HTR-8/SVneo (cell line): ENCODE measurements at regions not wholly inside any gene's neighbourhood (a gene's known extent, or its start where the extent isn't known, plus 50 kb on each side); places are given as distances from the start of the nearest gene placed in this dataset.

Experiments used
- DNase-seq: peaks from one replicate; pipeline ENCODE4 v3.0.0; 2011; ENCODE audit warnings: low spot score, mixed read lengths; ENCODE audit not compliant: insufficient read length
- FAIRE-seq: peaks from 2 replicates; lab custom pipeline; 2011; peaks lifted over from hg19 to GRCh38; lab: Jason Lieb, UNC

DNA sequence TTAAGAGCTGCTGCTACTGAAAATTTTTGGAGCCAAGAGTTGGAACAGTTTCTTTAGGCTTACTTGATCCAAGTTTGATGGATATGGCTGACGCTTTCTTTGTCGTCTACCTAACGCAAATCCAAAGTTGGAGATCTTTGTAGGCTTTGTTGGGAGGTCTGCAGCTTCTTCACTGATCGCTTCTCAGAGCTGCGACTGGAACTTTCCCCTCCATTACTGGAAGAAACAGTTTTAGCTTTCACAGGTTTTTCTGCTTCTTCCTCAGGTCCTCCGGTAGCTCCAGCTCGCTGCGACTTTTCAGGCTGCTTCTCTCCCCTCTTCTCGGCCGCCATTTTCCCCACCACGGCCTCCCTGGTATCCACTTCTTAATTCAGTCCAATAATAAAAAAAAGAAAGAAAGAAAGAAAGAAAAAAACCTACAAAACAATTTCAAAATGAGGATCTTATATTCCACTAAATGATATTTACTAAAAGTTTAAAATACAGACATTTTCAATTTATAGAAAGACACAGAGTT lies 178.1 kb upstream of the HMGA2 start:
- DNase-seq (no peak), FAIRE-seq (no peak)

DNA sequence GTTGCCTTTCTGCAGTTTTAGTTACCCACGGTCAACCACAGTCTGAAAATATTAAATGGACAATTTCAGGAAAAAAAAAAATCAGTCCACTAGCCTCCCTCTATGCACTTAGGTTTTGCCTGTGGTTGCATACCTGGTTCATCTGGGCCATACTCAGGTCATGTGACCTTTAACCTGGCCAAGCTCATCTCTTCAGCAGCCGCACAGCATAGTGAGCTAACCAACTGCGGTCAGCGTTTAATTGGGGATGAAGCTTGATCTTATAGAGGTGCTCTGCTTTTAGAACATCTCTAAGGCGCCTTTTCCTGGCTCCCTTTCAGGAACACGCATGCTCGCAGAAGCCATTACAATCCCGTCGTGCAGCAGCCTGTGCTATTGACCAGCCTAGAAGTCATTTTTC lies 177.2 kb upstream of the HMGA2 start:
- FAIRE-seq = no peak
- no peak for DNase-seq

DNA sequence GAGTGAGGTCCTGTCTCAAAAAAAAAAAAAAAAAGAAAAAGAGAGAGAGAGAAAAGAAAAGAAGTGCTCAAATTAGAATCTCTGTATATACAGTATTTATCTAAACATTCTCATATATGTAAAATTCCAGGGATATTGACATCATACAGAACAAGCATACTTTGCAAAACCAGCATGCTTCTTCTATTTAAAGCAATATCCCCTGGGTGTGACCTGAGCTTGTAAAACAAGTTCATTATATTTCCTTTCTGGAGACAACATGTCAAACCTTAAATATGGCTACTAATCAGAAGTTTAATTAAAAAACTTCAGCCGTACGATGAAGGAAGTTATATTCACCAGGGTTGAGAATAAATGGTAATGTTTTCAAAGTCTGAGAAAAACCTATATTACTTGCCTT lies 175.8 kb upstream of the HMGA2 start:
- DNase-seq (no peak), FAIRE-seq (no peak)

DNA sequence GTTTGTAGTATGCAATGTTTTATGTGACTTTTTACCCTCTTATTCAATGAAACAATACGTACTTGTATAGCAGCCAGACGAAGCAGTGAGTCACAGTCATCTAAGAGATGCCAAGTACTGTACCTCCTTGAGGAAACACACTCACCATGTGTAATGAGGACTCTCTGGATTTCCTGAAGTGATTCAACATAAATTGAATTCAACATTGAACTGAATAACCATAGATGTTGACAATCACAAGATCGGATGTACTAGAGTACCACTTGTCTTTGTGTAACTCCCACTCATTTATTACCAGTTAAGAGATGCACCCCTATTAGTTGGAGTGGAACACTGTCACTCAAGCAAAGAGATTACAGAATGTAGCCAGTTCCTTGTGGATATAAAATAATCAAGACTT lies 175.2 kb upstream of the HMGA2 start:
- peak; percentile 86 for FAIRE-seq
- DNase-seq = peak; percentile 62

DNA sequence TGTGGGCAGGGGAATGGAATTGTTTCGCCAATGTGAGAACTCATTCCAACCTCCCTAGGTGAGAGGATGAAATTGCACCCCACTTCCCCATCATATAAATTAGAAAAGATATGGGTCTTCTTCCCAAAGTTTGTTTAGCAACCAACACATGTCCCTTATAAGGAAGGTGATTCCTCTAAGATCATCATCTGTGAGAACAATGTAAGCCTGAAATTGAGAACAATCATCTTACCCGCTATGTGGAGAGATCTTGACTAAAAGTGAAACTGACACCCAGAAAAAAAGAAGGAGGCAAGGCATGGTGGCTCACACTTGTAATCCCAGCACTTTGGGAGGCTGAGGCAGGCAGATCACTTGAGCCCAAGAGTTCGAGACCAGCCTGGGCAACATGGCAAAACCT lies 173.2 kb upstream of the HMGA2 start:
- DNase-seq (no peak), FAIRE-seq (no peak)

DNA sequence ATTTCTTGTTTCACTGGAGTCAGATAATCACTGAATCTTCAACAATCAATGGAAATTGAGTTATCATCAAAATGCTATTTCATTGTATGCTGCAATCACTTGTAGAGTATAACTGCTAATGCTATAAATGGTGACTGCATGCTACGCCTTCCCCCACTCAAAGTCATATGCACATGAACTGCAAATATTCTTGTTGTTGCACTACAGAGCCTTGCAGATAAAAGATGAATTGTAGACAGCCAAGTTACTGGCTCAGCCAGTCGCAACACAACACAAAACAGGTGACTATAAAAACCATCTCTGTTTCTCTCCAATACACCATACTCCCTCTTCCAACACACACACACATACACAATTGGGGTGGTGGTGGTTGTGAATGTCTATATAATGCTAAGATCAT lies 171.0 kb upstream of the HMGA2 start:
- peak; percentile 49 for FAIRE-seq
- DNase-seq = no peak

DNA sequence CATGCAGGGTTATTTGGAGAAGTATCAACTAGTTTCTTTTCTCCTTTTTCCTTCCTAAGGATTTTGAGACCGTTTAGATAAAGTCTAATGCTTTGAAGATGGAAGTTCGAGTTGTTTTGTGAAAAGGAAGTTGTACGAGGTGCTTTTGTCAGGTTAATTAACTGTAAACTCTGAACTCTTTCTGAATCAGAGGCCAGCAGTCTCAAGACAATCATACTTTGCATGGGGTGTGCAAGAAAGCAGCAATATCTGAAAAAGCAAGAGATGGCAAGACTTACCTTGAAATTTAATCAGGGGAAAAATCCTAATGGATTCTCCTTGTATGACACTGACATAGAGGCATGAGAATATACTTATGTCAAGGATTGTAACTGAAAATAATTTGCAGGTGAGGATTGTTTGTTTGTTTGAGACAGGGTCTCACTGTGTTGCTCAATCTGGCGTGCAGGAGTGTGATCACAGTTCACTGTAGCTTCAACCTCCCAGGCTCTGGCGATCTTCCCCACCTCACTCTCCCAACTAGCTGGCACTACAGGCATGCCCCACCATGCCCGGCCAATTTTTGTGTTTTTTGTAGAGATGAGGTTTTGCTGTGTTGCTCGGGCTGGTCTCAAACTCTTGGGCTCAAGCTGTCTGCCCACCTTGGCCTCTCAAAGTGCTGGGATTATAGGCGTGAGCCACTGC lies 170.2 kb upstream of the HMGA2 start:
- FAIRE-seq (no peak), DNase-seq (no peak)

DNA sequence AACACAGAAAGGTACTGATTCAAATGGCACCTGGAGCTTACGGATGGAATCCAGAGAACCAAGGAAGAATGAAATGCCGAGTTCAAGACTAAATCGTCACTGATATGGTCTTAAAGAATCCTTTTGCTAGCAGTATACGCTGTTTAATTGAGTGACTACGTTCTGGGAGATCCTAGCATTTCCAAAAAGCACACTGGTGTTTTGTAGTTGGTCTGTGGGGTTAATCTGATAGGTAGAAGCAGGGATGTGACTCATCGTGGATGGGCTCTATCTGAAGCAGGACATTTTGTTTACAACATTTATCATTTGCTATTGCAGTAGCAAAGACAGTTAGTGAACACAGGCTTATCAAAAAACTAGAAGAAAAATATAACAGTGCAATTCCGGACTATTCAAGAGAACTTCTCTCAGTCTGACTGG lies 169.2 kb upstream of the HMGA2 start:
- FAIRE-seq = no peak

DNA sequence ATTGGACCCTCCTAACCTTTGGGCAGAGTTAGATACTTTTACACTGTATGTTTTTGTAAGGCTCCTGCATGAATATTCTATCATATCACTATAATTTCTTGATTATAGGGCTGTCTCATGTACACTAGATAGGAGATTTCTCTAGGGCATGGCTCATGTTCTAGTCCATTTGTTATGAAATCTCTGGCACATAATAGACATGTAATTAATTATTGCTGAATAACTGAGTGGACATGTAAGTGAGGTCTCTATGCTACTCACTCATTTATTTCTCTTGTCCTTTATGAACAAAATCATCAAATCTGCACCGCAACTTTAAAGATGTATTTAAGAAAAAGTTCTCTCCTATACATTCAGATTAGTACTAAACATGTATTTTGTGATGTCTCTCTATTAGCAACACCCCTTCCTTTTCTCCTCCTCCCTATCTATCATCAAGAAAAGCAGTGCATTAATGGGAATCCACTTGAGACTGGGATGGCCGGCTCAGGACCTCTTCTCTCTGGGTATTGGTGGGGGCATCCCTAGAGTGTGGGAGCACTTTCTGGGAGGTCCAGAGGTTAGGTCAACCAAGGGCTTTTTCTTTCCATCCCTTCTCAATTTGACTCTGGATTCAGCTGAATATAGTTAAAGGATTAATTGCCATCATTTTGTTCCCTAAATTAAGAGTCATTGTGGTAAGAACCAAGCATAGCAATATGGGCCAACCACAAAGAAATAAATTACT lies 168.0 kb upstream of the HMGA2 start:
- FAIRE-seq = no peak

More for the DNA sequence above, 169.2 kb upstream of the HMGA2 start:
- DNase-seq = no peak

DNA sequence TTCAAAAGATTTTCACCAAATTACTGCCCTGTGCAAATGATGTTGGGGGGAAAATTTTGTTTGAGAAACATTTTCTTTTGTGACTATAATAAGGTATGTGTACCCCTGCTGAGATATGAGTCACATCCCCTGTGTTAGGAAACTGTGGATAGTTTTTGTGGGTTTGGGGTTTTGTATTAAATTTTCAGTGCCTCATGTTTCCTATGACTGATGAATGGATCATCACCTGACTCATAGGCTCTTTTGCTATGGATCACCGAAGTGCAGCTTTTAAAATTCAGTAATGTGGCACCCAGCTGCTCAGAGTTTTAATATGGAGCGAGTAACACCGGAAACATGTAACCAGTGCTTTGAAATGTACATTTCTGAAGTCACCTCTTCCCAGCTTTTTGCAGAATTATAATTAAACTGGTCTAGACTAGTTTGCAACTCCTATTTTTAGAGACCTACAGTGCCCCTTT lies 167.4 kb upstream of the HMGA2 start:
- DNase-seq = peak; percentile 44
- no peak for FAIRE-seq

More for the DNA sequence above, 168.0 kb upstream of the HMGA2 start:
- DNase-seq = no peak

DNA sequence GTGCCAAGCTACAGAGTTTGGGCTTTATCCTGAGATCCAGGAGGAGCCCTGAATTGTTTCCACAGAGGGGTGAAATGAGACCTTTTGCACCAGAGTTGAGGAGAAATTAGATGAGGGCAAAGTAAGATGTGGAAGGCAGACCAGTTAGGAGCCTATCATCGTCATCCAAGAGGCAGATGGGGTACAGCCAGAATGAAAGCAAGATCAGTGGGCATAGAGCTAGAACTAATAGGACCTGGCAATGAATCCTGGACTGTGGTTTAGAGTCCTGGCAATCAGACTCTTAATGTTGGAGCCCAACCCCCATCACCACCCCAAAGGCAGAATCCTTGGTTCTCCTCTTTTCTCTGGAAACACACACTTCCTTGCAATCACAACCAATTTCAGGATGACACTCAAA lies 166.6 kb upstream of the HMGA2 start:
- no peak for DNase-seq
- FAIRE-seq = no peak

DNA sequence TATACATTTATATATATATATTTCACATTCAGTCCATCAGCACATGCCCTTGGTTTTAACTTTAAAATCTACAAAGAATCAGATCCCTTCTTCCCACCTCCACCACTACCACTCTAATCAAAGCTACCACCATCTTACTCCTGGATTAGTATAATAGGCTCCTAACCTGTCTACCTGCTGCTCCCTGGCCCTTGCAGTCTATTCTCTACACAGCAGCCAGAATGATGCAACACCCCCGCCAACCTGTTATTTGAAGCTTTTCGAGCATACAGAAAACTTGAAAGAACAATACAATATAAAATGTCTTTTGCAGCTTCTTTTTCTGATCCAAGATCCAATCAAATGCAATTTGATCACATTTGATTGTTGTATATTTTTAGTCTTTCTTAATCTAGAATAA lies 165.9 kb upstream of the HMGA2 start:
- FAIRE-seq (no peak), DNase-seq (no peak)

DNA sequence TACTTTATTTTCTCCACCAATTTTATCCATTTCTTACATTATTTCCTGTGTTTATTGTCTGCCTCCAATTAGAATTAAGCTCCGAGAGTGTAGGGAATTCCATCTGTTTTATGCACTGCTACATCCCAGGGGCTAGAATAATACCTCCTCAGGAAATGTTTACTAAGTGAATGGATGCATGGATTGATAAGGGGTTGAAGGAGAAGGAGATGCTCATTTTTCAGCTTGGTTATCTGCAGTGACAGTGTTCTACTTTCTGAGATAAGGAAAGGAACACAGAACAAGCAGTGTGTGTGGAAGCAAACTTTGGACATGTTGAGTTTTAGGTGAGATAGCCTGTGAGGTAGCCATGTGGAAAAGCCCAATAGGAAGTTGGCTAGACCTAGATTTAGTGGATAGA lies 164.6 kb upstream of the HMGA2 start:
- no peak for FAIRE-seq

DNA sequence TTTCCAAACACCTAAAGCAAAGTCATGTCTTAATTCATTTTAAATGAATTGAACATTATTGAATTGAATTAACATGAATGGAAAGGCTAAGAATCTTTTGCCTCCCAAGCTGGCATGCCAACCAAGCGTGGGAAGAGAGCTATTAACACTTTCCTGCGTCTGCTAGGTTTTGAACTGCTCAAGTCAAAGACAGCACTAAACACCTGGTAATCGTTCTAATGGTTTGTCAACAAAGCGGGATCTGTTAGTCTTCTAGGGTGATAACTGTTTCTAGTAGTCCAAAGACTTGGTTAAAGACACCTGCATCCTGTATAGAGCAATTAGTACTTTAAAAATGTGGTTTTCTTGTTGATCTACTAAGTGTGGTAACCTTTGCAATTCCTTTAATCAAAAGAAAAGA lies 164.2 kb upstream of the HMGA2 start:
- DNase-seq (no peak), FAIRE-seq (no peak)

More for the DNA sequence above, 164.6 kb upstream of the HMGA2 start:
- no peak for DNase-seq

DNA sequence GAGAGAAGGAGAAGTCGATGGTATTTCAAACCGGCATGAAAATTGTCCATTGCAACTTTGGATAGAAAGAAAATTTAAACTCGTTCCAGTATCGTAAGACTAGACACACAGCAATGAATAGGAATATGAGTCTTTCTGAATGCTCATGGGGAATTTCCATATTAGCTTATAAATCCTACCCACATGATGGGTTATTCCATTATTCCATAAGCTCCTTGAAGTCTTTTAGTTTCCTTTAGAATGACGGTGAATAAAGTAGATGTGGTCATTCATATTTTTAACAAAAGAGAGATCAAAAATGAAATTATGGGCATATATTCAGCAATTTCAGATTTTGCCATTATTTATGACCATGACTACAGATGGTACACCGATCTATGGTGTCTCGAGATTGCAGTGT lies 163.4 kb upstream of the HMGA2 start:
- DNase-seq = no peak
- no peak for FAIRE-seq

DNA sequence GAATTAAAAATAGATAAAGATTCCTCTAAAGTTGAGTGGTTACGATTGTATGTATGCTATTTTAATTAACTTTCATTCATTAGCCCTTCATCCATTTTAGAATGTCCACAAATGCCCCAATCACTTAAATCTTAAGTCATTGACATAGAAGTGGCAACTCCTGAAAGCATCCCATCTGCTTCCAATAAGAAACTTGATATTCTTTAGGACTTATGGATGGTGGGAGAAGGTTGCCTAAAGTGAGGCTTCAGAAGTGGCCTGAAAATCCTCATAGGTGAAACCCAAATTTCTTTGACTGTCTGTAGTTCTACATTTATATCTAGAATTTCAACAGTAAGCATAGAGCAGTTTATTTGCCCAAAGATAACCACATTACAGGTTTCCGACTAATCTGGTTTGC lies 161.7 kb upstream of the HMGA2 start:
- FAIRE-seq = no peak
- DNase-seq = no peak

DNA sequence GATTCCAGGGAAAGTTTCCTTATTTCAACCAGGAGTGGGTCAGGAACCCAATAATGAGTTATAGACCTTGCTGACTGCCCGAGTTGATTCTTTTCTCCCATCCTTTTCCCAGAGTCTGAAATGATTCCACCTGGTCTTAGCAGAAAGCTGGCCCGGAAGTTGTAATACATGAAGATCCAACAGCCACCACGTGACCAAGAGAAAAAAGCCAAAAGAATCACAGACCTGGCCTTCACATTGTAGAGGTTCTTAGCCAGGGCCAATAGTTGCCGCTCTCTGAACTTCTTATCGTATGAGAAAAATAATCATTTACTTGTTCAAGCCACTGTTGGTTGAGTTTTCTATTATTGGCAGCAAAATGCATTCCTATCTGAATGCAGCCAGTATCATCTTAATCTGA lies 161.2 kb upstream of the HMGA2 start:
- no peak for FAIRE-seq
- DNase-seq = no peak

DNA sequence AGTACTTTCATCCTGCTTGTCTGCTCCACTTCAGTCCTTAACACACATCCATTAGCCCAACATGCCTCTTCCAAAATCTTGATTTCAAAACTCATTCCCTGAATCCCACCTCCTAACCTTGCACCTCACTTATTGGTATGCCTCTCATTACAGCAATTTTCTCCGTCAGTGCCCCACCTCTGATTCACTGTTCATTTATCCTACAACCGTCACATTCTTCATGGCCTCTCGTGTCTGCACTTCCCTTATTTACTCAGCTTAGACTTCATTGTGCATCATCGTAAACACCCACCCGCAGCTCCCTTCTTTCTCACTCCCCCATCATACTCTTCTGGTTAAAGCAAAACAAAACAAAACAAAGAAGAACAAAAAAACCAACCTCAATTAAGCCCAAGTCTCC lies 160.6 kb upstream of the HMGA2 start:
- FAIRE-seq (no peak), DNase-seq (peak; percentile 25)

DNA sequence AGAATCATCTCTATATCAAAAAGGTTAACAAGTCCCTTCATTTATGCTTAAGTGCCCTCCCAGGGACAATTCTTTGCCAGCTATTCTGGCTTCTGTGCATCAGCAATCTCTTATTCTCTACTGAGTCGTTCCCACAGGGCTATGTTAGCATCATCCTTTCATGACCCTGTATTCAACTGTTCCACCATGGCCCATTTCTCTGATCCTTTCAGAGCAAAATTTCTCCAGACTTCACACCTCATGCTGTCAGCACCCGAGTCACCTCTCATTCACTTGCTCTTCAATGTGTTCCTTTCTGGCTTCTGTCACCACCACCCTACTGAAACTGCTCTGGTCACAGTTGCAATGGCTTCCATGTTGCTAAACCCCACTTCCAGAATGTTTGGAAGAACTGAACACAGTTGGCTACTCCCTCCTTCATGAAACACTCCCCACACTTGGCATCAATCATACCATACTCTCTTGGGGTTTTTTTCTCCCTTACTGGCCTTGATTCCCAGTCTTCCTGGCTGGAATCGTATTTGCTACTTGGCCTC lies 159.5 kb upstream of the HMGA2 start:
- FAIRE-seq = no peak
- DNase-seq = no peak

DNA sequence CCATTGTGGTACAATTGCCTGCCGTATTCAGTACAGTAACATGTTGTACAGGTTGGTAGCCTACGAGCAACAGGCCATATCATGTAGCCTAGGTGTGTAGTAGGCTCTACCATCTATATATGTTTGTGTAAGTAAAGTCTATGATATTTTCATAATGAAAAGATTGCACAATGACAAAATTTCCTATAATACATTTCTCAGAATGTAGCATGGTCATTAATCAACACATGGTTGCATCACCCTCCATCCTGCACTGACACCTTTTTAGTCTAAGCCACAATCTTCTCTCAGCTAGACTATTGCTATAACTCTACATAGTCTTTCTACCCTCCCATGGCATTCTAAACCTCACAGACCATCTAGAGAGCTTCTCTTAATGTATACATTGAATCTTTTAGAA lies 158.5 kb upstream of the HMGA2 start:
- no peak for FAIRE-seq
- DNase-seq = no peak

DNA sequence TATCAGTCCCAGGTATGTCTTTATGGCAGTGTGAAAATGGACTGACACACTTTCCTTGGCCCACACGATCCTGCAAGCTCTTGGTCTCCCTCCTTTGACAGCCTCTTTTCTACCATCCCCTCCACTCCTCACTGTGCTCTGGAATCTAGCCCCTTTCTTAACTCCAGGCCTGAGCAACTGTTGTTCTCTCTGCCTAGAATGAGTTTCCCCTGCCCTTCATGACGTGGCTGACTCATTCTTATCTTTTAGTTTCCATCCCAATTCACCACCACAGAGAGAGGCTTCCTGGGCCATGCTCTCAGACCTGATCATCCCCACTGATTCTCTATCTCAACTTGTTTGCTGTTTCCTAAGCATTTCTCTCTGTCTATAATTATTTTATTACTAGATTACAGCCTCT lies 157.4 kb upstream of the HMGA2 start:
- FAIRE-seq (no peak), DNase-seq (no peak)
